ENCODE measurements at regions not wholly inside any gene's neighbourhood (a gene's known extent, or its start where the extent isn't known, plus 50 kb on each side); places are given as distances from the start of the nearest gene placed in this dataset.

DNA sequence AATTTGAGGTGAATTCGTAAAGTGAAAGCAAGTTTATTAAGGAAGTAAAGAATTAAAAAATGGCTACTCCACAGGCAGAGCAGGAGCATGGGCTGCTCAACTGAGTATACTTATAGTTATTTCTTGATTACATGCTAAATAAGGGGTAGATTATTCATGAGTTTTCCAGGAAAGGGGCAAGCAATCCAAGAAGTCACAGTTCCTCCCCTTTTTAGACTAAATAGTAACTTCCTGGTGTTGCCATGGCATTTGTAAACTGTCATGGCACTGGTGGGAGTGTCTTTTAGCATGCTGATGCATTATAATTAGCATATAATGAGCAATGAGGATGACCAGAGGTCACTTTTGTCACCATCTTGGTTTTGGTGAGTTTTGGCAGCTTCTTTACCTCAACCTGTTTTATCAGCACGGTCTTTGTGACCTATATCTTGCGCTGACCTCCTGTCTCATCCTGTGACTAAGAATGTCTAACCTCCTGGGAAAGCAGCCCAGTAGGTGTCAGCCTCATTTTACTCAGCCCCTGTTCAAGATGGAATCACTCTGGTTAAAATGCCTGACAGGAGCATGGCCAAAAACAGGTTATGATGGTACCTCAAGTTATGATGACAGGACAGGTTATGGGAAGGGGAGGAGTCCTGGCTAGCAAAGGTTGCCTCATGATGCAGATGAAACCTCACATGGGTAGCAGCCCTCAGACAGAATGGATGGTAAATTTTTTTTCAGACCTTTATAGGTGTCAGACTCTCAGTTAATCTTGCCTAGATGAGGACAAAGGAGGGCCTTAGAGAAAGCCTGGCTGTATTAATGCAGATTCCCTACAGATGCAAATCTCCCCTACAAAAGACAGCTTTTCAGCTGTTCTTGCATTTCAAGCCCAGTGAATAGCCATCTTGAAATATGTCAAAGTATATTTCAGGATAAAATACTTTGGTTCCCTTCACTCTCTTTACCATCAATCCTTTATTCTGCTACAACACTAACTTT is 49.7 kb downstream of the SIPA1L2 start:
- DNase-seq (ENCODE audit: low read depth): no peak
- no peak overlapping the region for H3K4me3 ChIP-seq (ENCODE audit: low read length)
- TF ChIP-seq CTCF (conservative IDR thresholded peaks at IDR 0.05; ENCODE audit: low read length): no peak

- no peak for TF ChIP-seq CTCF (conservative IDR thresholded peaks at IDR 0.05; ENCODE audit: low read length)
- no peak for DNase-seq (ENCODE audit: low read depth)
- no peak overlapping the region for H3K4me3 ChIP-seq (ENCODE audit: low read length)
These were observed 50.5 kb downstream of the SIPA1L2 start for GRCh38 chr1:232579466-232579865.

- TF ChIP-seq CTCF (conservative IDR thresholded peaks at IDR 0.05; ENCODE audit: low read length): no peak
- DNase-seq (ENCODE audit: low read depth): no peak
- H3K4me3 ChIP-seq (ENCODE audit: low read length): no peak overlapping the region
These were observed 51.2 kb downstream of the SIPA1L2 start for GRCh38 chr1:232578651-232579195.

- no peak for DNase-seq (ENCODE audit: low read depth)
- TF ChIP-seq CTCF (conservative IDR thresholded peaks at IDR 0.05; ENCODE audit: low read length): no peak
- H3K4me3 ChIP-seq (ENCODE audit: low read length): no peak overlapping the region
These were observed 52.2 kb downstream of the SIPA1L2 start for GRCh38 chr1:232577772-232578171.

GRCh38 chr1:232576537-232576936 is 53.4 kb downstream of the SIPA1L2 start:
- H3K4me3 ChIP-seq (ENCODE audit: low read length): no peak overlapping the region
- TF ChIP-seq CTCF (conservative IDR thresholded peaks at IDR 0.05; ENCODE audit: low read length): no peak
- DNase-seq (ENCODE audit: low read depth): no peak

GRCh38 chr1:232575763-232576040 is 54.2 kb downstream of the SIPA1L2 start:
- DNase-seq (ENCODE audit: low read depth): no peak
- TF ChIP-seq CTCF (conservative IDR thresholded peaks at IDR 0.05; ENCODE audit: low read length): no peak
- H3K4me3 ChIP-seq (ENCODE audit: low read length): no peak overlapping the region
